Colonic mucosa (tissue), 4 donors: ENCODE measurements at regions not wholly inside any gene's neighbourhood (a gene's known extent, or its start where the extent isn't known, plus 50 kb on each side); places are given as distances from the start of the nearest gene placed in this dataset.
"Not testable (repeated sequence)": the region's sequence is repeated elsewhere in the genome, so short reads cannot be mapped to it uniquely, and the experiment has no call there.

ENCODE experiments used
- DNase-seq: peaks from one replicate; pipeline ENCODE4 v3.0.0-alpha.2; 2020
- H3K27ac ChIP-seq: fragments of 200-600 bp; one replicate; pipeline ENCODE4 v1.8.0; 2021
- H3K27me3 ChIP-seq: fragments of 200-600 bp; one replicate; pipeline ENCODE4 v1.8.0; 2021
- H3K36me3 ChIP-seq: fragments of 200-600 bp; one replicate; pipeline ENCODE4 v1.8.0; 2021
- H3K4me1 ChIP-seq: fragments of 200-600 bp; one replicate; pipeline ENCODE4 v1.8.0; 2021; ENCODE audit warnings: mild to moderate bottlenecking
- H3K4me3 ChIP-seq: fragments of 200-600 bp; one replicate; pipeline ENCODE4 v1.8.0; 2021
- H3K9ac ChIP-seq, 2 donors: one replicate each; pipeline ENCODE4 v1.7.0; 2013; ENCODE audit warnings: control low read depth in 2 of 2, low read depth in 2 of 2, low read length in 2 of 2
- H3K9me3 ChIP-seq: fragments of 200-600 bp; one replicate; pipeline ENCODE4 v1.8.0; 2021
- CTCF ChIP-seq: fragments of 200-600 bp; IDR thresholded peaks from one replicate; pipeline ENCODE4 v1.8.0; 2022; ENCODE audit warnings: antibody characterized with exemption, mild to moderate bottlenecking
- intact Hi-C: fragments of 100-400 bp; cut with DNase I; formaldehyde crosslinking; loops from one replicate; pipeline ENCODE4 v1.14.1; 2022
- donor health status: healthy.
- donor health status: DM: no; HTN: no; CAD: no.
- donor health status: DM: no; HTN: no; CAD: no.

GRCh38 chr21:9755611-9756010 is 765.8 kb upstream of the TPTE start:
- Histone ChIP-seq H3K27me3 (no peaks in the 10 kb centered on the region), H3K36me3 (no peaks in the 10 kb centered on the region), H3K4me1 (no peaks in the 10 kb centered on the region), H3K4me3 (no peak overlapping the region), H3K27ac (no peak overlapping the region), H3K9me3 (peaks cover 13% of the 10 kb centered on the region), H3K9ac (no peak overlapping the region)
- TF ChIP-seq CTCF, result no peak
- intact Hi-C loops, result no loop called here
- no peak for DNase-seq

GRCh38 chr21:9756677-9757076 is 764.7 kb upstream of the TPTE start:
- Histone ChIP-seq H3K4me3 (no peak overlapping the region), H3K27me3 (no peaks in the 10 kb centered on the region), H3K9ac (no peak overlapping the region), H3K36me3 (no peaks in the 10 kb centered on the region), H3K27ac (no peak overlapping the region), H3K9me3 (peaks cover 13% of the 10 kb centered on the region), H3K4me1 (no peaks in the 10 kb centered on the region)
- intact Hi-C loops, result no loop called here
- no peak for DNase-seq
- TF ChIP-seq CTCF, result no peak

GRCh38 chr21:9757118-9757517 is 764.3 kb upstream of the TPTE start:
- H3K27ac ChIP-seq, H3K36me3 ChIP-seq, intact Hi-C loops, H3K4me3 ChIP-seq, DNase-seq, H3K9ac ChIP-seq, H3K27me3 ChIP-seq, H3K4me1 ChIP-seq: not testable (repeated sequence)
- H3K9me3 ChIP-seq, result peaks cover 13% of the 10 kb centered on the region

GRCh38 chr21:9757572-9757971 is 763.8 kb upstream of the TPTE start:
- H3K4me1 ChIP-seq, H3K4me3 ChIP-seq, H3K9ac ChIP-seq, H3K36me3 ChIP-seq, H3K27me3 ChIP-seq, DNase-seq, H3K27ac ChIP-seq, intact Hi-C loops: not testable (repeated sequence)
- H3K9me3 ChIP-seq, result peaks cover 13% of the 10 kb centered on the region

GRCh38 chr21:9758141-9758540 is 763.2 kb upstream of the TPTE start:
- no peaks in the 10 kb centered on the region for H3K36me3 ChIP-seq
- H3K4me1 ChIP-seq, result no peaks in the 10 kb centered on the region
- DNase-seq, result no peak
- no peak overlapping the region for H3K9ac ChIP-seq
- intact Hi-C loops, result no loop called here
- no peaks in the 10 kb centered on the region for H3K27me3 ChIP-seq
- H3K9me3 ChIP-seq, result peaks cover 13% of the 10 kb centered on the region
- no peak overlapping the region for H3K27ac ChIP-seq
- TF ChIP-seq CTCF, result no peak
- no peak overlapping the region for H3K4me3 ChIP-seq

GRCh38 chr21:9758888-9759287 is 762.5 kb upstream of the TPTE start:
- H3K4me1 ChIP-seq, result no peaks in the 10 kb centered on the region
- no peaks in the 10 kb centered on the region for H3K27me3 ChIP-seq
- TF ChIP-seq CTCF, result no peak
- H3K9ac ChIP-seq, result no peak overlapping the region
- H3K36me3 ChIP-seq, result no peaks in the 10 kb centered on the region
- peaks cover 15% of the 10 kb centered on the region for H3K9me3 ChIP-seq
- intact Hi-C loops, result no loop called here
- H3K4me3 ChIP-seq, result no peak overlapping the region
- no peak for DNase-seq
- H3K27ac ChIP-seq, result no peak overlapping the region

GRCh38 chr21:9759972-9760371 is 761.4 kb upstream of the TPTE start:
- no peak for TF ChIP-seq CTCF
- no peaks in the 10 kb centered on the region for H3K4me1 ChIP-seq
- H3K27me3 ChIP-seq, result no peaks in the 10 kb centered on the region
- H3K27ac ChIP-seq, result no peak overlapping the region
- H3K4me3 ChIP-seq, result no peak overlapping the region
- H3K9me3 ChIP-seq, result peaks cover 16% of the 10 kb centered on the region
- H3K36me3 ChIP-seq, result no peaks in the 10 kb centered on the region
- no peak for DNase-seq
- intact Hi-C loops, result no loop called here
- no peak overlapping the region for H3K9ac ChIP-seq
